T-helper 2 cell treated with Interferon-gamma antibody and Interleukin-4, amounts not matched to agents 5 μg/mL and 100 μg/mL, for 36 hours (primary cell): ENCODE measurements at regions not wholly inside any gene's neighbourhood (a gene's known extent, or its start where the extent isn't known, plus 50 kb on each side); places are given as distances from the start of the nearest gene placed in this dataset.

Experiments
- DNase-seq: peaks from one replicate; pipeline ENCODE4 v3.0.0; 2021; ENCODE audit warnings: low spot score
- H3K27ac Mint-ChIP-seq: one replicate; pipeline ENCODE4 v1.8.0; 2021; ENCODE audit warnings: mild to moderate bottlenecking, mixed read lengths
- H3K27me3 Mint-ChIP-seq: one replicate; pipeline ENCODE4 v1.8.0; 2021; ENCODE audit warnings: low read depth, mixed read lengths
- H3K36me3 Mint-ChIP-seq: one replicate; pipeline ENCODE4 v1.8.0; 2021; ENCODE audit warnings: low read depth, mixed read lengths
- H3K4me1 Mint-ChIP-seq: one replicate; pipeline ENCODE4 v1.8.0; 2021; ENCODE audit warnings: low read depth, mixed read lengths
- H3K4me3 Mint-ChIP-seq: one replicate; pipeline ENCODE4 v1.8.0; 2022; ENCODE audit warnings: mild to moderate bottlenecking, moderate library complexity, mixed read lengths
- H3K9me3 Mint-ChIP-seq: one replicate; pipeline ENCODE4 v1.8.0; 2021; ENCODE audit warnings: mixed read lengths

DNA sequence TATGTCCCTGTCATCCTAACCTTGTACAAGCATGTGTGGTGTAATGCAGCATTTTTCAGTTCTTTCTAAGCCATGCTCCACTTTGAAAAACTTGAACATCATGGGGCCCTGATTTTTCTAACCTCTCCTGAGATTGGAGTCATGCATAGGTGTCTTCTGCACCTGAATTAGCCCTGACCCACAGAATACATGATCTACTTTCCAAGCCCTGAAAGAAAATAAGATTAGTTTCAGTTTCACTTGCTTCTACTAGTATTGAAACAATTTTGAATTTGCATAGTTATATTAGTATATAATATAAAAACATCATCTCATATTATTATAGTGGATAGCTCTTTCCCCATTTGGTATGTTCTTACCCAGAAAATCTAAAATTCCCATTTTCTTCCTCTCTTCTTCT lies 178.2 kb downstream of the HS3ST1 start:
- H3K27me3 Mint-ChIP-seq, result no peaks in the 10 kb centered on the region
- H3K27ac Mint-ChIP-seq, result no peak overlapping the region

GRCh38 chr4:11232015-11232414 lies 196.7 kb downstream of the HS3ST1 start:
- Mint-ChIP-seq H3K27ac (no peak overlapping the region), H3K27me3 (no peaks in the 10 kb centered on the region), H3K4me3 (no peak overlapping the region), H3K36me3 (no peaks in the 10 kb centered on the region), H3K4me1 (no peaks in the 10 kb centered on the region), H3K9me3 (peaks cover 5% of the 10 kb centered on the region)
- DNase-seq, result no peak

More for the DNA sequence above, 178.2 kb downstream of the HS3ST1 start:
- no peaks in the 10 kb centered on the region for H3K4me1 Mint-ChIP-seq
- no peaks in the 10 kb centered on the region for H3K36me3 Mint-ChIP-seq
- H3K4me3 Mint-ChIP-seq, result no peak overlapping the region
- no peaks in the 10 kb centered on the region for H3K9me3 Mint-ChIP-seq
- no peak for DNase-seq

GRCh38 chr4:11230866-11231265 lies 197.8 kb downstream of the HS3ST1 start:
- Mint-ChIP-seq H3K9me3 (peaks cover 5% of the 10 kb centered on the region), H3K36me3 (no peaks in the 10 kb centered on the region), H3K27me3 (no peaks in the 10 kb centered on the region), H3K4me1 (no peaks in the 10 kb centered on the region), H3K4me3 (no peak overlapping the region), H3K27ac (no peak overlapping the region)
- no peak for DNase-seq

- Mint-ChIP-seq H3K4me3 (no peak overlapping the region), H3K27me3 (no peaks in the 10 kb centered on the region), H3K27ac (no peak overlapping the region), H3K9me3 (no peaks in the 10 kb centered on the region), H3K36me3 (no peaks in the 10 kb centered on the region), H3K4me1 (no peaks in the 10 kb centered on the region)
- DNase-seq, result no peak
Observed at GRCh38 chr4:11228530-11228929, 200.2 kb downstream of the HS3ST1 start.

GRCh38 chr4:11223311-11223710 lies 205.4 kb downstream of the HS3ST1 start:
- no peaks in the 10 kb centered on the region for H3K27me3 Mint-ChIP-seq
- H3K9me3 Mint-ChIP-seq, result no peaks in the 10 kb centered on the region
- no peak for DNase-seq
- H3K4me3 Mint-ChIP-seq, result no peak overlapping the region
- no peaks in the 10 kb centered on the region for H3K4me1 Mint-ChIP-seq
- no peak overlapping the region for H3K27ac Mint-ChIP-seq
- no peaks in the 10 kb centered on the region for H3K36me3 Mint-ChIP-seq

DNA sequence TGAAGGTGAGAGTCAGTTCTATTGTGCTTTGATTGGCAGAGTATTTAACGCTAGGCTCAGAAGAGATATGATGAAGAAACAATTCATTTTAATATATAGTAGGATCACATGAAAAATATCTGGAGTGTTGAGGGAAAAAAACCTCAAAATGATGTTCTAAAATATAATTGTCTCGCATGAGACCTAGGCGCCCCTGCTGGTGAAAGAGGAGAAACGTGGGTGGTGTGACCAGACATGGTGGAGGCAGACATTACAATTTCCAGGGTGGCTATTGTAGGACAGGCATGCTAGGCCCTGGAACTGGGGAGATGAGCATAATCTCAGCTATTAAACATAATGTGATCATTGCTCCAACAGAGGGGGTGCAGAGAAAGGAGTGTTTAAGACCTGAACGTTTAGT lies 210.0 kb downstream of the HS3ST1 start:
- H3K9me3 Mint-ChIP-seq, result no peaks in the 10 kb centered on the region
- no peak for DNase-seq
- no peaks in the 10 kb centered on the region for H3K4me1 Mint-ChIP-seq
- no peak overlapping the region for H3K4me3 Mint-ChIP-seq
- H3K36me3 Mint-ChIP-seq, result no peaks in the 10 kb centered on the region
- no peaks in the 10 kb centered on the region for H3K27me3 Mint-ChIP-seq
- no peak overlapping the region for H3K27ac Mint-ChIP-seq

DNA sequence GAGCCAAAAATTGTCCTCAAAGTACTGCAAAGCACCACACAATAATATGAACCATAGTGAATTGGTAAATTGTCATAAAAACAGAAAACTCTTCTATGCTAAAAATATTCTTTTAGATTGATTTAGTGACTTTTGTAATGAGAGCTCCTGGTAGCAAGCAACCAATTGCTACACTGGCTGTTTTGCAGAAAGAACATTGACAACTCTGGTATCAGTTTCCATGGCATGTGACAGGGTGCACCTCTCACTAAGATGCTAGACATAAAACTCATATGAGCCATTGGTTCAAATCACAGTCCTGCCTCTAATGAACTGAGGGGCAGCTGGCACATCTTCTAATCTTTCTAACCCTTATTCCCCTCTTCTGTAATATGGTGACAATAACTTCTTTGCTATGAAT lies 212.2 kb downstream of the HS3ST1 start:
- no peaks in the 10 kb centered on the region for H3K27me3 Mint-ChIP-seq
- H3K4me1 Mint-ChIP-seq, result no peaks in the 10 kb centered on the region
- H3K9me3 Mint-ChIP-seq, result no peaks in the 10 kb centered on the region
- no peak overlapping the region for H3K4me3 Mint-ChIP-seq
- no peak overlapping the region for H3K27ac Mint-ChIP-seq
- H3K36me3 Mint-ChIP-seq, result no peaks in the 10 kb centered on the region
- no peak for DNase-seq

GRCh38 chr4:11214281-11214680 lies 214.4 kb downstream of the HS3ST1 start:
- Mint-ChIP-seq H3K4me3 (no peak overlapping the region), H3K36me3 (no peaks in the 10 kb centered on the region), H3K27me3 (no peaks in the 10 kb centered on the region), H3K9me3 (no peaks in the 10 kb centered on the region), H3K4me1 (no peaks in the 10 kb centered on the region), H3K27ac (no peak overlapping the region)
- DNase-seq, result no peak

- no peak for DNase-seq
- H3K36me3 Mint-ChIP-seq, result no peaks in the 10 kb centered on the region
- H3K27me3 Mint-ChIP-seq, result no peaks in the 10 kb centered on the region
- peaks cover 23% of the 10 kb centered on the region for H3K9me3 Mint-ChIP-seq
- H3K4me3 Mint-ChIP-seq, result no peak overlapping the region
- H3K4me1 Mint-ChIP-seq, result no peaks in the 10 kb centered on the region
- no peak overlapping the region for H3K27ac Mint-ChIP-seq
Observed at GRCh38 chr4:11209826-11210225, 218.9 kb downstream of the HS3ST1 start.

DNA sequence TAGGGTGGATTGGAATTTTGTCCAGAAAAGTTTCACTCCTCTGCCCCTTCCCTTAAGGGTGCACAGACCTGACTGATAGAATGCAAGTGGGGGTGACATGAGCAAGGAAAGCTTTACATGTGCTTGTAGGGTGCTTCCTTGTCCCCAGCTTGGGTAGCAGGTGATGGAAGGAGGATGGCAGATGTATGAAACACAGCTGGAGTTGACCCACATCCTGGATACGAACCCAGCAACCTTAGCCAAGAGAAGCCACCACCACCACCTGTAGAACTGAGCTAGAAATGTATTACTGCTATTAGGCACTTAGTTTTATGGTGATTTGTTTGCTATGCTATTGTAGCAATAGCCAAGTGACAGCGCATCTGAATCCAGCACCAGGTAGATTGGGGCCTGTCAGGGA lies 227.4 kb downstream of the HS3ST1 start:
- H3K4me1 Mint-ChIP-seq, result no peaks in the 10 kb centered on the region
- H3K36me3 Mint-ChIP-seq, result no peaks in the 10 kb centered on the region
- DNase-seq, result no peak
- no peaks in the 10 kb centered on the region for H3K27me3 Mint-ChIP-seq
- H3K27ac Mint-ChIP-seq, result no peak overlapping the region
- peaks cover 2% of the 10 kb centered on the region for H3K9me3 Mint-ChIP-seq
- no peak overlapping the region for H3K4me3 Mint-ChIP-seq

- Mint-ChIP-seq H3K9me3 (no peaks in the 10 kb centered on the region), H3K36me3 (no peaks in the 10 kb centered on the region), H3K27me3 (no peaks in the 10 kb centered on the region), H3K4me1 (no peaks in the 10 kb centered on the region), H3K4me3 (no peak overlapping the region), H3K27ac (no peak overlapping the region)
- no peak for DNase-seq
Observed at GRCh38 chr4:11198516-11199305, 230.0 kb downstream of the HS3ST1 start.

GRCh38 chr4:11197631-11198341 lies 230.9 kb downstream of the HS3ST1 start:
- H3K36me3 Mint-ChIP-seq, result no peaks in the 10 kb centered on the region
- no peak for DNase-seq
- no peaks in the 10 kb centered on the region for H3K27me3 Mint-ChIP-seq
- no peak overlapping the region for H3K4me3 Mint-ChIP-seq
- H3K9me3 Mint-ChIP-seq, result no peaks in the 10 kb centered on the region
- H3K4me1 Mint-ChIP-seq, result no peaks in the 10 kb centered on the region
- no peak overlapping the region for H3K27ac Mint-ChIP-seq

DNA sequence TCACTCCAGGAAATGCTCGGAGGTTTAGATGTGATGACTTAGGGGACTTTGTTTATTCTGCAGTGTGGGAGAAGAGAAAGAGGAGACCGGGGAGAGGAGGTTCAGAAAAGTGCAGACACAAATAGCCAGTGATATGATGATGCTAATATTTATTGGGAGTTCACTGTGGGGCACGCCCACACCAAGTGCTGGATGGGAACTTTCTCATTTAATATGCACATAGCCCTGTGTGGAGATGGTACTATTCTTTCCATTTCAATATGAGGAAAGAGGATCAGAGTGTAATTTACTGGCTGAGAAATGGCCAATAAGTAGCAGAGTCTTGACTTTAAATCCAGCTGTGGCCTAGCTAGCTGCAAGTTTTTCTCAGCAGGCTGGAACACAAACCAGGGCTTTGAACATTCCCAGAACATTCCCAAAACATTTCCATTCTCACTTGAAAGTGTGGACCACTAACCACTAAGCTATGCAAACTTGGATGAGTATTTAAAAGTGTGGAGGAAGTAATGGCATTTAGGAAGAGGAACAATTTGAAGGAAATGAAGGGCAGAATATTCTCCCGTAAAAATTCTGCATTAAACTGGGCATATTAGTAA lies 231.7 kb downstream of the HS3ST1 start:
- no peak for DNase-seq
- Mint-ChIP-seq H3K36me3 (no peaks in the 10 kb centered on the region), H3K27me3 (no peaks in the 10 kb centered on the region), H3K4me1 (no peaks in the 10 kb centered on the region), H3K27ac (no peak overlapping the region), H3K4me3 (no peak overlapping the region), H3K9me3 (no peaks in the 10 kb centered on the region)

- Mint-ChIP-seq H3K27ac (no peak overlapping the region), H3K27me3 (no peaks in the 10 kb centered on the region), H3K36me3 (no peaks in the 10 kb centered on the region), H3K4me3 (no peak overlapping the region), H3K4me1 (peaks cover 3% of the 10 kb centered on the region), H3K9me3 (no peaks in the 10 kb centered on the region)
- DNase-seq, result no peak
Observed at GRCh38 chr4:11194431-11194830, 234.3 kb downstream of the HS3ST1 start.
